T-helper 17 cell (primary cell): ENCODE measurements at regions not wholly inside any gene's neighbourhood (a gene's known extent, or its start where the extent isn't known, plus 50 kb on each side); places are given as distances from the start of the nearest gene placed in this dataset.

ENCODE experiments used
- ATAC-seq: fragments of 150-1000 bp; cut with Tn5 transposase; 2 replicates; pipeline ENCODE4 v1.10.0; 2021; ENCODE audit warnings: mild to moderate bottlenecking, moderate library complexity
- DNase-seq, 3 donors: peaks; one replicate each; pipeline versions ENCODE4 v3.0.0 to v3.0.0-alpha.2; 2020 to 2021
- H3K9me3 ChIP-seq: one replicate; pipeline ENCODE4 v1.7.0; 2013; ENCODE audit warnings: low read length, mild to moderate bottlenecking; ENCODE audit not compliant: control insufficient read depth, poor library complexity, severe bottlenecking
- H3K27ac Mint-ChIP-seq: one replicate; pipeline ENCODE4 v1.8.0; 2022; ENCODE audit warnings: mild to moderate bottlenecking, moderate library complexity, mixed read lengths
- H3K27me3 Mint-ChIP-seq: one replicate; pipeline ENCODE4 v1.8.0; 2022; ENCODE audit warnings: mixed read lengths
- H3K36me3 Mint-ChIP-seq: one replicate; pipeline ENCODE4 v1.8.0; 2022; ENCODE audit warnings: low read depth, mixed read lengths
- H3K4me1 Mint-ChIP-seq: one replicate; pipeline ENCODE4 v1.8.0; 2022; ENCODE audit warnings: mild to moderate bottlenecking, mixed read lengths
- H3K4me3 Mint-ChIP-seq: one replicate; pipeline ENCODE4 v1.8.0; 2022; ENCODE audit warnings: mild to moderate bottlenecking, moderate library complexity, mixed read lengths

GRCh38 chr20:10780901-10781300 is 107.1 kb upstream of the JAG1 start:
- peaks cover 21% of the 10 kb centered on the region for H3K27me3 Mint-ChIP-seq
- H3K27ac Mint-ChIP-seq, result no peak overlapping the region

GRCh38 chr20:10781526-10781925 is 107.7 kb upstream of the JAG1 start:
- no peaks in the 10 kb centered on the region for H3K9me3 ChIP-seq
- no peaks in the 10 kb centered on the region for H3K36me3 Mint-ChIP-seq
- H3K4me3 Mint-ChIP-seq, result no peak overlapping the region
- H3K27me3 Mint-ChIP-seq, result peaks cover 21% of the 10 kb centered on the region
- no peaks in the 10 kb centered on the region for H3K4me1 Mint-ChIP-seq
- no peak for ATAC-seq
- no peak overlapping the region for H3K27ac Mint-ChIP-seq
- DNase-seq, result no peak

More at GRCh38 chr20:10780901-10781300, 107.1 kb upstream of the JAG1 start:
- Mint-ChIP-seq H3K36me3 (no peaks in the 10 kb centered on the region), H3K4me1 (peaks cover 2% of the 10 kb centered on the region), H3K4me3 (no peak overlapping the region)
- DNase-seq, result no peak
- H3K9me3 ChIP-seq, result no peaks in the 10 kb centered on the region
- no peak for ATAC-seq

- Mint-ChIP-seq H3K4me3 (no peak overlapping the region), H3K36me3 (no peaks in the 10 kb centered on the region), H3K4me1 (no peaks in the 10 kb centered on the region), H3K27me3 (peaks cover 21% of the 10 kb centered on the region), H3K27ac (no peak overlapping the region)
- DNase-seq (no peak), ATAC-seq (no peak)
- H3K9me3 ChIP-seq, result no peaks in the 10 kb centered on the region
These were observed 110.1 kb upstream of the JAG1 start for GRCh38 chr20:10783707-10784553.

GRCh38 chr20:10784554-10785183 is 110.9 kb upstream of the JAG1 start:
- no peaks in the 10 kb centered on the region for H3K4me1 Mint-ChIP-seq
- H3K9me3 ChIP-seq, result no peaks in the 10 kb centered on the region
- no peak for DNase-seq
- ATAC-seq, result no peak
- H3K27me3 Mint-ChIP-seq, result peaks cover 21% of the 10 kb centered on the region
- no peak overlapping the region for H3K27ac Mint-ChIP-seq
- no peaks in the 10 kb centered on the region for H3K36me3 Mint-ChIP-seq
- no peak overlapping the region for H3K4me3 Mint-ChIP-seq

DNA sequence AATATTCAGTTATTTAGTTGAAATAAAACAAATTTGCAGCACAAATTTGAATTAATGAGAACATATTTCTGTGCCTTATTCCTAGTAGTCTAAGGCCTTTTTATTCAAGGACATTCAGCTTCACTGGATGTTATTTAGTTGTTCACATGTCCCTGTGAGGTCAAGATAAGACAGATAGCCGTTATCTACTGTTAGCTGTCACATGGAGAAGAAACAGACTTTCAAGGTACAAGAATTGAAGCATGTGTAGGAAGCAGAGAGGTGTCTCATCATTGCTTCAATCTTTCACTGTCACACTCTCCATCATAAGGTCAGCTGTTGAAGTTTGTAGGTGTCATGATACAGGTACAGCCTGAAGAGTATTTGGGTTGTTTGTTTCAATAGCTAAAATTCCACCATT is 112.9 kb upstream of the JAG1 start:
- no peaks in the 10 kb centered on the region for H3K36me3 Mint-ChIP-seq
- no peaks in the 10 kb centered on the region for H3K4me1 Mint-ChIP-seq
- DNase-seq (no peak), ATAC-seq (no peak)
- H3K9me3 ChIP-seq, result no peaks in the 10 kb centered on the region
- no peak overlapping the region for H3K27ac Mint-ChIP-seq
- H3K4me3 Mint-ChIP-seq, result no peak overlapping the region
- H3K27me3 Mint-ChIP-seq, result peaks cover 21% of the 10 kb centered on the region

- H3K9me3 ChIP-seq, result no peaks in the 10 kb centered on the region
- ATAC-seq (no peak), DNase-seq (no peak)
- no peaks in the 10 kb centered on the region for H3K36me3 Mint-ChIP-seq
- no peak overlapping the region for H3K4me3 Mint-ChIP-seq
- peaks cover 8% of the 10 kb centered on the region for H3K27me3 Mint-ChIP-seq
- no peak overlapping the region for H3K27ac Mint-ChIP-seq
- H3K4me1 Mint-ChIP-seq, result no peaks in the 10 kb centered on the region
These were observed 114.3 kb upstream of the JAG1 start for GRCh38 chr20:10788055-10788454.

- Mint-ChIP-seq H3K27ac (no peak overlapping the region), H3K36me3 (no peaks in the 10 kb centered on the region), H3K4me1 (no peaks in the 10 kb centered on the region), H3K4me3 (no peak overlapping the region), H3K27me3 (no peaks in the 10 kb centered on the region)
- DNase-seq (no peak), ATAC-seq (no peak)
- no peaks in the 10 kb centered on the region for H3K9me3 ChIP-seq
These were observed 115.1 kb upstream of the JAG1 start for GRCh38 chr20:10788877-10789276.

DNA sequence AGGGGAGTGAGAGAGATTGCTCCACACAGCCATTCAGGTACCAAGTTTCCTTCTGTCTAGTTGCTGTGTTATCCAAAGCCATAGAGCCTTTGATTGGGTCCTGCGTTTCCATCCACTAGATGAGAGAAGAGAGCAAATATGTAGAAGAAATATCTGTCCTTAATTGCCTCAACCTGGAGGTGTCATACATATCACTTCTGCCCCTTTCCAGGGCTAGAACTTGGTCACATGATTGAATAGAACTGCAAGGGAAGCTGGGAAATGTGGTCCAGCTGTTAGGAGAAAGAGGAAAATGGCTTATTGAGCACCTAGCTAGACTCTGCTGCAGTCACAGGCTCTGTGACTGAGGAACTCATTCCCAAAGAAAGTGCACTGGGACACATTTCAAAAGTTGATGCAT is 115.6 kb upstream of the JAG1 start:
- H3K4me3 Mint-ChIP-seq, result no peak overlapping the region
- ATAC-seq (no peak), DNase-seq (no peak)
- no peaks in the 10 kb centered on the region for H3K36me3 Mint-ChIP-seq
- no peak overlapping the region for H3K27ac Mint-ChIP-seq
- H3K9me3 ChIP-seq, result no peaks in the 10 kb centered on the region
- no peaks in the 10 kb centered on the region for H3K4me1 Mint-ChIP-seq
- no peaks in the 10 kb centered on the region for H3K27me3 Mint-ChIP-seq

- H3K9me3 ChIP-seq, result no peaks in the 10 kb centered on the region
- Mint-ChIP-seq H3K4me3 (no peak overlapping the region), H3K27ac (no peak overlapping the region), H3K4me1 (no peaks in the 10 kb centered on the region), H3K36me3 (no peaks in the 10 kb centered on the region), H3K27me3 (no peaks in the 10 kb centered on the region)
- no peak for DNase-seq
- ATAC-seq, result no peak
These were observed 116.2 kb upstream of the JAG1 start for GRCh38 chr20:10790013-10790412.

DNA sequence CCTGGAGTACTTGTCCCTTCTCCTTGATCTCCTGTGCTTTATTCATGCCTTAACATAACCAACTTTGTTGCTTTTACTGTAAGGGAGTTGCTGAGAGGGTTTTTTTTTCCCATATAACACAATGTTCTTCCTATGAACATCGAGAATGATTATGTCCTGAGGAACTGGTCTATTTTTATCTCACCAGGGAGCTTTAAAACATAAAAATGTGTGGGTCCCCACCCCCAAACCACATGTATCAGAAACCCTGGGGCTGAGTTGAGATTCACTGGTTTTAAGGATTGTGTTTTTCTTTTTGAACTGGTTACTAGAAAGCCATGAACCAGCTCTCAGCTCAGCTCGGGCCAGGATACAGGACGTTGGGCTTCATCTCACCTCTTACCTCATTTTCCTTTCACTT is 118.5 kb upstream of the JAG1 start:
- H3K9me3 ChIP-seq, result no peaks in the 10 kb centered on the region
- no peak overlapping the region for H3K4me3 Mint-ChIP-seq

DNA sequence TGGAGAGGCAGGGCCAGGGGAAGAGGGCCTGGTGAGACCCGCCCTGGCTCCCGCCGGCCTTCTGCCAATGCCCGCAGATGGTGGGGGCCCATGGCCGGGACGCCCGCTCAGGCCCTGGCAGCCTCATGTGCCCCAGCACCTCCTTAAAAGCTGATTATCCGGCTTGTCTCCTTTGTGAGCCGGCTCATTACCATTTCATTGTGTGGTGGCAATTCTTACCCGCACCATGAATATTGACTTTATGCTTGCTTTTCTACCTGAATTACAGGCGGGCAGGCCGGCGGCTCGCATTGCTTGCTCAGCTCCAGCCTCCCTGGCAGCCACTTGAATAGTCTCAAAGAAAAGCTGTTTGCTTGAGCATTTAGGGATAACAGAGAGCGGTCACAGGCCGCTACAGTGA is 120.0 kb upstream of the JAG1 start:
- DNase-seq (no peak), ATAC-seq (no peak)
- H3K27me3 Mint-ChIP-seq, result no peaks in the 10 kb centered on the region
- no peaks in the 10 kb centered on the region for H3K4me1 Mint-ChIP-seq
- no peaks in the 10 kb centered on the region for H3K36me3 Mint-ChIP-seq
- H3K27ac Mint-ChIP-seq, result no peak overlapping the region
- no peak overlapping the region for H3K4me3 Mint-ChIP-seq
- no peaks in the 10 kb centered on the region for H3K9me3 ChIP-seq

More for the DNA sequence above, 118.5 kb upstream of the JAG1 start:
- H3K36me3 Mint-ChIP-seq, result no peaks in the 10 kb centered on the region
- no peak overlapping the region for H3K27ac Mint-ChIP-seq
- DNase-seq, result no peak
- H3K27me3 Mint-ChIP-seq, result no peaks in the 10 kb centered on the region
- no peak for ATAC-seq
- H3K4me1 Mint-ChIP-seq, result no peaks in the 10 kb centered on the region

GRCh38 chr20:10794765-10795164 is 121.0 kb upstream of the JAG1 start:
- H3K27me3 Mint-ChIP-seq, result no peaks in the 10 kb centered on the region
- DNase-seq (no peak), ATAC-seq (no peak)
- no peaks in the 10 kb centered on the region for H3K36me3 Mint-ChIP-seq
- no peak overlapping the region for H3K27ac Mint-ChIP-seq
- H3K9me3 ChIP-seq, result no peaks in the 10 kb centered on the region
- no peak overlapping the region for H3K4me3 Mint-ChIP-seq
- no peaks in the 10 kb centered on the region for H3K4me1 Mint-ChIP-seq

- no peaks in the 10 kb centered on the region for H3K9me3 ChIP-seq
- Mint-ChIP-seq H3K4me1 (no peaks in the 10 kb centered on the region), H3K4me3 (no peak overlapping the region), H3K27ac (no peak overlapping the region), H3K27me3 (no peaks in the 10 kb centered on the region), H3K36me3 (no peaks in the 10 kb centered on the region)
- DNase-seq (no peak), ATAC-seq (no peak)
These were observed 121.7 kb upstream of the JAG1 start for GRCh38 chr20:10795286-10796026.
